ENCODE measurements at regions not wholly inside any gene's neighbourhood (a gene's known extent, or its start where the extent isn't known, plus 50 kb on each side); places are given as distances from the start of the nearest gene placed in this dataset.

DNA sequence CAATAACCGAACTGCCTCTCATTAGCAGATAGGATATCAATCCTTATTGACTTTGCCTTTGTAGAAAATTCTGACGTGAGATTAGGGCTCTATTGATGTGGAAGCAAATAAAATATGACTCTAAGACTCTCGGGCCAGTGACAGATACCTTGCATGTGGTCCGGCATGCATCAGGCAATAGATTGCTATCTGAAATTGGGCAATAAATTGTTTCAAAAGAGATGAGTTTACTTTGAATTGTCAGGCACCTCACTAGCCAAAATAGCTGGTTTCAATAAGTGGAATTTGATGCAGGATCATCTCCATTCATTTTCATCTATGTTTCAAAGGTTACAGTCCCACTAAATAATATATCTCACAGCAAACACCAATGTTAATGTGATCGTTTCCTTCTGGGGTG, 186.3 kb upstream of the PLEKHA5 start:
- 81% methylated on average over 3 of the region's 5 CpGs for WGBS (ENCODE audit: insufficient coverage)

GRCh38 chr12:18946106-18946505, 183.4 kb upstream of the PLEKHA5 start:
- ChIA-PET POLR2A (no interaction called here), CTCF (no interaction called here)
- H3K9me3 Mint-ChIP-seq (ENCODE audit: insufficient read depth): no peaks in the 10 kb centered on the region
- H4K20me1 ChIP-seq (ENCODE audit: control insufficient read depth, insufficient read depth, low read length, poor library complexity, severe bottlenecking): no peaks in the 10 kb centered on the region
- no peak overlapping the region for H3K4me3 Mint-ChIP-seq
- no peaks in the 10 kb centered on the region for H3K4me1 Mint-ChIP-seq
- 100% methylated on average over 3 of the region's 5 CpGs for WGBS (ENCODE audit: insufficient coverage)
- H3K9me3 ChIP-seq (ENCODE audit: control extremely low read depth in 1 of 3, control insufficient read depth in 2 of 3, insufficient read depth in 1 of 3, low read length in 2 of 3): peaks cover 0 to 5% (median 0%) of the 10 kb centered on the region in 3 donors
- no peaks in the 10 kb centered on the region for H3K36me3 ChIP-seq (replicated peaks in 1 of 2; ENCODE audit: control extremely low read depth in 1 of 2, control insufficient read depth in 1 of 2, extremely low read depth in 1 of 2, insufficient read depth in 2 of 2, low read length in 1 of 2)
- H3K4me2 ChIP-seq (replicated peaks; ENCODE audit: low read depth, low read length, poor library complexity, severe bottlenecking): no peak overlapping the region
- intact Hi-C loops (cut with micrococcal nuclease): no loop called here
- no peaks in the 10 kb centered on the region for H3K4me1 ChIP-seq (ENCODE audit: control insufficient read depth in 2 of 2, insufficient read depth in 2 of 2, low read length in 2 of 2)
- H3K79me2 ChIP-seq (ENCODE audit: control insufficient read depth, insufficient read depth, low read length): no peaks in the 10 kb centered on the region
- ATAC-seq (ENCODE audit: low read depth) (no peak), DNase-seq (no peak)
- no peak overlapping the region for H3K27ac Mint-ChIP-seq
- H2AFZ ChIP-seq (ENCODE audit: insufficient read depth, low read depth, low read length, poor library complexity, severe bottlenecking): no peak overlapping the region
- H3K27ac ChIP-seq (ENCODE audit: low read length in 2 of 2): no peak overlapping the region
- H3K27me3 Mint-ChIP-seq: no peaks in the 10 kb centered on the region
- no peak overlapping the region for H3K9ac ChIP-seq (ENCODE audit: low read length)
- H3K4me3 ChIP-seq (ENCODE audit: control extremely low read depth in 1 of 5, extremely low read depth in 1 of 5, insufficient read depth in 1 of 5, low read depth in 2 of 5, low read length in 4 of 5): no peak overlapping the region
- no peak for TF ChIP-seq EZH2 (IDR thresholded peaks at IDR 0.05; ENCODE audit: borderline replicate concordance, insufficient read depth, low read depth, low read length, poor library complexity, severe bottlenecking)
- TF ChIP-seq, protein P1, sequence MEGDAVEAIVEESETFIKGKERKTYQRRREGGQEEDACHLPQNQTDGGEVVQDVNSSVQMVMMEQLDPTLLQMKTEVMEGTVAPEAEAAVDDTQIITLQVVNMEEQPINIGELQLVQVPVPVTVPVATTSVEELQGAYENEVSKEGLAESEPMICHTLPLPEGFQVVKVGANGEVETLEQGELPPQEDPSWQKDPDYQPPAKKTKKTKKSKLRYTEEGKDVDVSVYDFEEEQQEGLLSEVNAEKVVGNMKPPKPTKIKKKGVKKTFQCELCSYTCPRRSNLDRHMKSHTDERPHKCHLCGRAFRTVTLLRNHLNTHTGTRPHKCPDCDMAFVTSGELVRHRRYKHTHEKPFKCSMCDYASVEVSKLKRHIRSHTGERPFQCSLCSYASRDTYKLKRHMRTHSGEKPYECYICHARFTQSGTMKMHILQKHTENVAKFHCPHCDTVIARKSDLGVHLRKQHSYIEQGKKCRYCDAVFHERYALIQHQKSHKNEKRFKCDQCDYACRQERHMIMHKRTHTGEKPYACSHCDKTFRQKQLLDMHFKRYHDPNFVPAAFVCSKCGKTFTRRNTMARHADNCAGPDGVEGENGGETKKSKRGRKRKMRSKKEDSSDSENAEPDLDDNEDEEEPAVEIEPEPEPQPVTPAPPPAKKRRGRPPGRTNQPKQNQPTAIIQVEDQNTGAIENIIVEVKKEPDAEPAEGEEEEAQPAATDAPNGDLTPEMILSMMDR (IDR thresholded peaks at IDR 0.05): no peak
- no peaks in the 10 kb centered on the region for H3K27me3 ChIP-seq (replicated peaks in 1 of 4; ENCODE audit: control extremely low read depth in 1 of 4, control insufficient read depth in 3 of 4, insufficient read depth in 4 of 4, low read length in 3 of 4)

More for the DNA sequence above, 186.3 kb upstream of the PLEKHA5 start:
- no peak overlapping the region for H3K27ac ChIP-seq (ENCODE audit: low read length in 2 of 2)
- H3K4me2 ChIP-seq (replicated peaks; ENCODE audit: low read depth, low read length, poor library complexity, severe bottlenecking): no peak overlapping the region
- Mint-ChIP-seq H3K9me3 (ENCODE audit: insufficient read depth) (no peaks in the 10 kb centered on the region), H3K27ac (no peak overlapping the region), H3K4me3 (no peak overlapping the region), H3K4me1 (no peaks in the 10 kb centered on the region), H3K27me3 (no peaks in the 10 kb centered on the region)
- H3K27me3 ChIP-seq (replicated peaks in 1 of 4; ENCODE audit: control extremely low read depth in 1 of 4, control insufficient read depth in 3 of 4, insufficient read depth in 4 of 4, low read length in 3 of 4): no peaks in the 10 kb centered on the region
- no peaks in the 10 kb centered on the region for H4K20me1 ChIP-seq (ENCODE audit: control insufficient read depth, insufficient read depth, low read length, poor library complexity, severe bottlenecking)
- no peaks in the 10 kb centered on the region for H3K79me2 ChIP-seq (ENCODE audit: control insufficient read depth, insufficient read depth, low read length)
- intact Hi-C loops (cut with micrococcal nuclease): no loop called here
- H3K4me3 ChIP-seq (ENCODE audit: control extremely low read depth in 1 of 5, extremely low read depth in 1 of 5, insufficient read depth in 1 of 5, low read depth in 2 of 5, low read length in 4 of 5): no peak overlapping the region
- no peak overlapping the region for H2AFZ ChIP-seq (ENCODE audit: insufficient read depth, low read depth, low read length, poor library complexity, severe bottlenecking)
- no peak for TF ChIP-seq EZH2 (IDR thresholded peaks at IDR 0.05; ENCODE audit: borderline replicate concordance, insufficient read depth, low read depth, low read length, poor library complexity, severe bottlenecking)
- TF ChIP-seq, protein P1 (IDR thresholded peaks at IDR 0.05): no peak
- peaks cover 0 to 5% (median 0%) of the 10 kb centered on the region in 3 donors for H3K9me3 ChIP-seq (ENCODE audit: control extremely low read depth in 1 of 3, control insufficient read depth in 2 of 3, insufficient read depth in 1 of 3, low read length in 2 of 3)
- POLR2A ChIA-PET: no interaction called here
- ATAC-seq (ENCODE audit: low read depth) (no peak), DNase-seq (no peak)
- CTCF ChIA-PET: no interaction called here
- H3K4me1 ChIP-seq (ENCODE audit: control insufficient read depth in 2 of 2, insufficient read depth in 2 of 2, low read length in 2 of 2): no peaks in the 10 kb centered on the region
- H3K9ac ChIP-seq (ENCODE audit: low read length): no peak overlapping the region
- H3K36me3 ChIP-seq (replicated peaks in 1 of 2; ENCODE audit: control extremely low read depth in 1 of 2, control insufficient read depth in 1 of 2, extremely low read depth in 1 of 2, insufficient read depth in 2 of 2, low read length in 1 of 2): no peaks in the 10 kb centered on the region

Data from B cell (primary cell).